IMR-90 (cell line): ENCODE measurements at regions not wholly inside any gene's neighbourhood (a gene's known extent, or its start where the extent isn't known, plus 50 kb on each side); places are given as distances from the start of the nearest gene placed in this dataset.

Experiments
- POLR2A ChIP-seq: IDR thresholded peaks from 2 replicates; pipeline ENCODE4 v1.6.1; 2012; ENCODE audit warnings: mild to moderate bottlenecking, low read depth, low read length
- TF ChIP-seq, protein P1 (sequence below): conservative IDR thresholded peaks from 2 replicates; pipeline ENCODE4 v1.5.1; 2012; ENCODE audit warnings: mild to moderate bottlenecking, low read depth, low read length, improper control_type of control experiment

DNA sequence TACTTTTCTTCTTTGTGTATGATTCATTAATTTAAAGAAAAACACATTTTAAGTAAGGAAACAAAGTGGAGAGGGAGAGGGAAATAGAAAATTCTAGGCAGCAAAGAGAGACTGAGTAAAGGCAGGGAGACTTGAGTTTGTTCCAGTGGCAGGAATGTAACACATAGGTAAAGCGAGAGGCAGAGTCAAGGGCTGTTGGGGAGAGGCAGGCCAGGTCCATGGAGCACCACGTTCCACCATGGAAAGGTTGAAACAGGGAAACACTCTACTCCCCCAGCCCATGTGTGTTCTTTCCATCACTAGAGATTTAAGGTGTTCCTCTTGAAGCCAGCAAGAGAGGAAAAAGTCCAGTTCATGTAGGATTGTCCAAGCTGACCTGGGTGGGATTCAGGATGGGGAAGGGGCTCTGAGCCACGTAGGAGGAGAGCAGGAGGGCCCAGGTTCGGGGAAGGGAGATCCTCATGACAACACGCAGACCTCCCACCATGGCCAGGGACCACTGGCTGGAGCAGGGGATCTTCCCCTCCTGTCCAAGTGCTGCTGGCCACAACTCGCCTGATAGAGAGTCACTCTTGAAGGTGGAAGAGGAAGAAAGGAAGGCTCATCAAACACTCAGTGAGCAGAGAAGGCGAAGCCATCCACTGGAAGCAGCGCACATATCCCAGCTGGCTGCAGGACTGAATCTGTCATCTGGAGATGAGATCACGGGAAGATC, 666.4 kb upstream of the MKI67 start:
- TF ChIP-seq POLR2A: no peak
- TF ChIP-seq, protein P1, sequence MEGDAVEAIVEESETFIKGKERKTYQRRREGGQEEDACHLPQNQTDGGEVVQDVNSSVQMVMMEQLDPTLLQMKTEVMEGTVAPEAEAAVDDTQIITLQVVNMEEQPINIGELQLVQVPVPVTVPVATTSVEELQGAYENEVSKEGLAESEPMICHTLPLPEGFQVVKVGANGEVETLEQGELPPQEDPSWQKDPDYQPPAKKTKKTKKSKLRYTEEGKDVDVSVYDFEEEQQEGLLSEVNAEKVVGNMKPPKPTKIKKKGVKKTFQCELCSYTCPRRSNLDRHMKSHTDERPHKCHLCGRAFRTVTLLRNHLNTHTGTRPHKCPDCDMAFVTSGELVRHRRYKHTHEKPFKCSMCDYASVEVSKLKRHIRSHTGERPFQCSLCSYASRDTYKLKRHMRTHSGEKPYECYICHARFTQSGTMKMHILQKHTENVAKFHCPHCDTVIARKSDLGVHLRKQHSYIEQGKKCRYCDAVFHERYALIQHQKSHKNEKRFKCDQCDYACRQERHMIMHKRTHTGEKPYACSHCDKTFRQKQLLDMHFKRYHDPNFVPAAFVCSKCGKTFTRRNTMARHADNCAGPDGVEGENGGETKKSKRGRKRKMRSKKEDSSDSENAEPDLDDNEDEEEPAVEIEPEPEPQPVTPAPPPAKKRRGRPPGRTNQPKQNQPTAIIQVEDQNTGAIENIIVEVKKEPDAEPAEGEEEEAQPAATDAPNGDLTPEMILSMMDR: no peak
